ENCODE measurements at regions not wholly inside any gene's neighbourhood (a gene's known extent, or its start where the extent isn't known, plus 50 kb on each side); places are given as distances from the start of the nearest gene placed in this dataset.

- no peak for TF ChIP-seq POLR2A (IDR thresholded peaks at IDR 0.05; ENCODE audit: low read length)
- TF ChIP-seq GATA1 (IDR thresholded peaks at IDR 0.05; ENCODE audit: low read depth, low read length) = no peak
These were observed 300.5 kb upstream of the ATP10B start for GRCh38 chr5:161152415-161152940.

Measured in erythroblast (primary cell).